BLaER1 treated with 17β-estradiol and CSF1 and Interleukin-3, amounts not matched to agents 10 nM and 100 nM (cell line): ENCODE measurements at regions not wholly inside any gene's neighbourhood (a gene's known extent, or its start where the extent isn't known, plus 50 kb on each side); places are given as distances from the start of the nearest gene placed in this dataset.

Source experiments
- H3K27ac ChIP-seq, 11 experiments: shearing (Covaris generic); formaldehyde crosslinking; 2 replicates each; pipeline ENCODE4 v1.8.1; 2022
- H3K27me3 ChIP-seq, 11 experiments: shearing (Covaris generic); formaldehyde crosslinking; 2 replicates each; pipeline ENCODE4 v1.8.1; 2022
- H3K36me3 ChIP-seq, 11 experiments: shearing (Covaris generic); formaldehyde crosslinking; 2 replicates each; pipeline ENCODE4 v1.8.1; 2022
- H3K4me1 ChIP-seq, 10 experiments: shearing (Covaris generic); formaldehyde crosslinking; 2 replicates each; pipeline ENCODE4 v1.8.1; 2022
- H3K4me2 ChIP-seq, 11 experiments: shearing (Covaris generic); formaldehyde crosslinking; 2 replicates each; pipeline ENCODE4 v1.8.1; 2022
- H3K4me3 ChIP-seq, 10 experiments: shearing (Covaris generic); formaldehyde crosslinking; 2 replicates each; pipeline ENCODE4 v1.8.1; 2022
- H3K9ac ChIP-seq, 11 experiments: shearing (Covaris generic); formaldehyde crosslinking; 2 replicates each; pipeline ENCODE4 v1.8.1; 2022
- H3K9me3 ChIP-seq, 11 experiments: shearing (Covaris generic); formaldehyde crosslinking; replicated peaks in 1 of 11; 2 replicates each; pipeline ENCODE4 v1.8.1; 2022
- H4K20me1 ChIP-seq, 11 experiments: shearing (Covaris generic); formaldehyde crosslinking; 2 replicates each; pipeline ENCODE4 v1.8.1; 2022
- Cebpa-rat ChIP-seq, 11 experiments: shearing (Covaris generic); IDR thresholded peaks; 2 replicates each; pipeline ENCODE4 v1.8.1; 2022

DNA sequence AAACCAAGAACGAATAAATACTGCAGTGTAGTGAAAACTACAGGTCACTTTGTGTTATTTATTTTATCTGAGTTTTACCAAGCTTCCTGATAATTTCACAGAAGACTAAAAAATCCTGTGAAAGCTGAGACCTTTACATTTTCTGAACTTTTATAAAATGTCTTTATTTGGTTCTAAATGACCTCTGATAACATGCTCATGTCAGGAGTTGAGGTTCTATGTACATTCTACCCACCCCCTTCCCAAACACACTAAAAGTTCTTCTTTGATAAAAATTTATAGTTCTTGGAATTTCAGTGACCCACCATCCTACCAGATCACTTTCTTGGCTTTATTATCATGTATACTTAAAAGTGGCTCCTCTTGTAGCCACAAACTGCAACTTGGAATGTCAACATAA lies 463.1 kb downstream of the PIK3C3 start:
- Histone ChIP-seq H3K4me1 (no peaks in the 10 kb centered on the region), H3K9me3 (no peaks in the 10 kb centered on the region; a peak in 1 of 22 replicates), H3K27me3 (no peaks in the 10 kb centered on the region), H3K9ac (no peak overlapping the region), H3K4me2 (no peak overlapping the region), H3K36me3 (no peaks in the 10 kb centered on the region), H3K4me3 (no peak overlapping the region), H3K27ac (no peak overlapping the region), H4K20me1 (no peaks in the 10 kb centered on the region)
- no peak for TF ChIP-seq Cebpa-rat (IDR thresholded peaks at IDR 0.05)

DNA sequence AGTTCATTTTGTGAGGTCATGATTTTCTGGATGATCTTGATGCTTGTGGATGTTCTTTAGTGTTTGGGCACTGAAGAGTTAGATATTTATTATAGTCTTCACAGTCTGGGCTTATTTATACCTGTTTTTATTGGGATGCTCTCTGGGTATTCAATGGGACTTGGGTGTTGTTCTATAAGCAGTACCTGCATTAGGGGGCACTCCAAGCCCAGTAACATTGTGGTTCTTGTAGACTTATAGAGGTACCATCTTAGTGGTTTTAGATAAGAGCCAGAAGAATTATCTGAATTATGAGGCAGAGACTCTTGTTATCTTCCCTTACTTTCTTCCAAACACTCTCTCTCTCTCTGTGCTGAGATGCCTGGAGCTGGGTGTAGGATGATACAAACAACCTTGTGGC lies 470.0 kb downstream of the PIK3C3 start:
- Histone ChIP-seq H3K4me2 (no peak overlapping the region), H4K20me1 (no peaks in the 10 kb centered on the region), H3K27ac (no peak overlapping the region), H3K4me3 (no peak overlapping the region), H3K9ac (no peak overlapping the region), H3K27me3 (no peaks in the 10 kb centered on the region), H3K9me3 (no peaks in the 10 kb centered on the region), H3K4me1 (no peaks in the 10 kb centered on the region), H3K36me3 (no peaks in the 10 kb centered on the region)
- TF ChIP-seq Cebpa-rat (IDR thresholded peaks at IDR 0.05) = no peak

DNA sequence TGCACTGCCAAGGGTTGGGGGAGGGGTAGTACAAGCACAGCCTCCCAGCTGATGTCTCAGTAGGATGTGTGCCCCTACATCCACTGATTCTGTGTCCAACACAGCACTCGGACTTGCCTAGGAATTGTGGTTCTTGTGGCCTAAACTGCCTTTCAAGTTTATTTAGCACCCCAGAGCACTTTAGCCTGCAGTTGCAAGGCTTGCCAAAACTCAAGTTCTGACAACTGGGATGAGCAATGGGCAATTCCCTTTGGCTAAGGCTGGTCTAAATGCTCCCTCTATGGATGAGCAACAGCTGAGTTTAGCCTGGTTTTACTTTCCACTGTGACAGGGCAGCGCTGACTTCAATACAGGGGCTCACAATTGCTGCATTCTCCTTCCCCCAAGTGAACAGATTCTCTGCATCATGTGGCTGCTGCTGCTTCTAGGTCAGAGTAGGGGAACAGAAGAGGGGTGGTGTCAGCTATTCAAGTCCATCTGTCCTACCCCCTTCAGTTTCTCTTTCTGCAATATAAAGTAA lies 471.5 kb downstream of the PIK3C3 start:
- H3K9ac ChIP-seq = no peak overlapping the region
- H3K9me3 ChIP-seq = no peaks in the 10 kb centered on the region
- H3K27ac ChIP-seq = no peak overlapping the region
- H3K27me3 ChIP-seq = no peaks in the 10 kb centered on the region
- H3K4me3 ChIP-seq = no peak overlapping the region
- no peaks in the 10 kb centered on the region for H3K36me3 ChIP-seq
- no peaks in the 10 kb centered on the region for H4K20me1 ChIP-seq
- H3K4me1 ChIP-seq = no peaks in the 10 kb centered on the region
- H3K4me2 ChIP-seq = no peak overlapping the region
- TF ChIP-seq Cebpa-rat (IDR thresholded peaks at IDR 0.05) = no peak

DNA sequence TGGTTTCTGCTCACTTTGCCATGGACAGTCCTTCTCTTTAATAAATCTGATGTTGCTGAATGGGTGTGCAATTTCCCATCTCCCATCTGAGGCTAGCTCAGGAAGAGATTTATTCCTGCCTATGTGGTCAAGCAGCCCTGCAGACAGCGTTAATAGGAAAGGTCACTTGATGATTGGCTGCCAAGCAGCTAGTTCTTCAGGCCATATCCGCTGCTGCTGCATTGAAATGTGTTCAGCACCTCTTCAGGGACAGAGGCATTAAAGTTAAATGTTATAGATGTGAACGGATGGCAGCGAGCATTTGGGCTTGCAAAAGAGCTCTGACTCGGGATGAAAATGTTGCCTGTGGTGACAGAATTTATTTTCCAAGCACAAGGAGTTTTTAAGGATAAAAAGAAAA lies 474.2 kb downstream of the PIK3C3 start:
- Histone ChIP-seq H3K4me2 (no peak overlapping the region), H3K27me3 (no peaks in the 10 kb centered on the region), H4K20me1 (no peaks in the 10 kb centered on the region), H3K4me3 (no peak overlapping the region), H3K9ac (no peak overlapping the region), H3K9me3 (no peaks in the 10 kb centered on the region), H3K27ac (no peak overlapping the region), H3K36me3 (no peaks in the 10 kb centered on the region), H3K4me1 (no peaks in the 10 kb centered on the region)
- TF ChIP-seq Cebpa-rat (IDR thresholded peaks at IDR 0.05) = no peak

DNA sequence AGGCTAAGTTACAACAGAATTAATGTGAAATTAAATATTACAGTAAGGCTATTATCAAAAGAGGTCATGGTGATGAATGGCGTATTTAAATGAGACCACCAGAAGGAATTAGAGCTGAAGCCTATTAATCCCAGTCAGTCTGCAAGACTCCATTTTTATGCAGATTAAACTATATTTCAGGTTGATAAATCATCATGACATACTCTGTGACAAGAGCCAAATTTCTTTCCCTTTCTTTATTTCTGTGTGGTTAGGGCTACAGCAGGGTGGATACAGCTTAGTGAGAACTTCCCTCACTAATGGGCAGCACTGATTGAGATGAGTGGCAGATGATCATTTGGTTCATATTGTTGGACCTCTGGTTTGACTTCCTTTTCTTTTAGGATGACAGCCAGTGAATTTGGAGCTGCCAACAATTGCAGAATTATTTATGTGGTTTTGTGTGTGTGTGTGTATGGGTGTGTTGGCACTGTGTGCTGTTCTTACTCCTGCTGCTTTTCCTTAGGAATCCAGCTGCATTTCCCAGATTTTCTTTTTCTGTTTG lies 481.3 kb downstream of the PIK3C3 start:
- Histone ChIP-seq H3K4me2 (no peak overlapping the region), H3K27ac (no peak overlapping the region), H3K27me3 (no peaks in the 10 kb centered on the region), H3K4me1 (no peaks in the 10 kb centered on the region), H3K36me3 (no peaks in the 10 kb centered on the region), H3K9ac (no peak overlapping the region), H3K4me3 (no peak overlapping the region), H4K20me1 (no peaks in the 10 kb centered on the region), H3K9me3 (no peaks in the 10 kb centered on the region)
- no peak for TF ChIP-seq Cebpa-rat (IDR thresholded peaks at IDR 0.05)

DNA sequence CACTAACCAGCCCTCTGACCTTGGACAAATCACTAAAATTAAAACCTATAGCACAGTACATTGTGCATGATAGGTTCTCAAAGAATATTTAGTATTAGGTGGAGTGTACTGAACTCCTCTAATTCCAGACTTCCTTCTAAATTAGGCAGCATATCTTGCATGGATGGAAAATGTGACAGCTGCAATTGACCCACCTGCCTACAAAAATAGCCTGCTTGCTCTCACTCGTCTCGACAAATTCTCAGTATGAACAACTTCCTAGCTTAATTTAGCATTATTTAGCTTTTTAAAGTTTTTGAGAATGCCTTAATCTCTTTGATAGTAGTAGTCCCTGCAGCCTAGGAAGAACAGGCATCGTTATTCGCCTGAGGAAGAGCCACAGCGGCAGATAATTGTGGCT lies 482.0 kb downstream of the PIK3C3 start:
- H3K4me1 ChIP-seq = no peaks in the 10 kb centered on the region
- H3K9ac ChIP-seq = no peak overlapping the region
- H3K27me3 ChIP-seq = no peaks in the 10 kb centered on the region
- H3K4me3 ChIP-seq = no peak overlapping the region
- no peak overlapping the region for H3K27ac ChIP-seq
- H3K36me3 ChIP-seq = no peaks in the 10 kb centered on the region
- H3K4me2 ChIP-seq = no peak overlapping the region
- no peak for TF ChIP-seq Cebpa-rat (IDR thresholded peaks at IDR 0.05)
- no peaks in the 10 kb centered on the region for H3K9me3 ChIP-seq
- H4K20me1 ChIP-seq = no peaks in the 10 kb centered on the region

DNA sequence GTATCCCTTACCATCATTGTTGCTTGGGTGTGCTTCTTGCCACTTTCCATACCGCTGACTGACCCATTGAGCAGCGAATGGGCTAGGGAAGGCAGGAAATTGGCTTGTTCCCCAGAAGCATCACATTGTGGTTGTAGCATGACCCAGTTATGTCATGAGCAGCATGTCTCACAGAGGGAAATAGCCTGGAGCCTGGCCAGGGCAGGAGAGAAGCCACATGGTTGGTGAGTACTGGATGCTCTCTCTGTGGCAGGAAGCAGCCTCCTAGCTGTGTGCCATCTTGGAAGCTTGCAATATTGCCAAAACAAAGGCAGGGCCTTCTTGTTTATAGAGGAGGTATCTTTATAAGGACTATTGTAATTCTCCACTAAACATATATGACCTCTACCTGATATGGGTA lies 482.6 kb downstream of the PIK3C3 start:
- TF ChIP-seq Cebpa-rat (IDR thresholded peaks at IDR 0.05) = no peak

DNA sequence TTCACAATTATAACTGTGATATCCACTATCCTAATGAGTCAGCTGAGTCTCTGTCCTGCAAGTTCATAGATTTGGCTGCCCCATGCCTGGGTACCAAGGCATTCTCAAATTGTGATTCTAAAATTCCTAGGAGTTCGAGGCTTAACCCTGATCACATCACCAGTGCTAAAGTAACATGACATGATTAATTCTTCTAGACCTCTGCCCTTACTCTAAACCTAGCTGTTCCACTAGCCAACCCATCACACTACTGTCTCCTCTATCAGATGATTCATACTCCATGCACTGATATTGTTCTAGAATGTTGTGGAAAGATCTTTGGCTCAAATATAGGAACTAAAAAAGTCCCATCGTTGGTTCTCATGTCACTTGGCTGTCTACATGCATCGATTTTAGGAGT lies 487.6 kb downstream of the PIK3C3 start:
- H4K20me1 ChIP-seq = no peaks in the 10 kb centered on the region
- H3K27me3 ChIP-seq = no peaks in the 10 kb centered on the region
- no peak overlapping the region for H3K4me3 ChIP-seq
- no peaks in the 10 kb centered on the region for H3K36me3 ChIP-seq
- H3K27ac ChIP-seq = no peak overlapping the region
- peaks cover 14 to 18% (median 16%) of the 10 kb centered on the region in 11 experiments for H3K9me3 ChIP-seq
- no peaks in the 10 kb centered on the region for H3K4me1 ChIP-seq
- no peak overlapping the region for H3K9ac ChIP-seq
- TF ChIP-seq Cebpa-rat (IDR thresholded peaks at IDR 0.05) = no peak
- H3K4me2 ChIP-seq = no peak overlapping the region

More for the DNA sequence above, 482.6 kb downstream of the PIK3C3 start:
- Histone ChIP-seq H3K4me2 (no peak overlapping the region), H3K4me3 (no peak overlapping the region), H4K20me1 (no peaks in the 10 kb centered on the region), H3K27me3 (no peaks in the 10 kb centered on the region), H3K9me3 (no peaks in the 10 kb centered on the region), H3K36me3 (no peaks in the 10 kb centered on the region), H3K4me1 (no peaks in the 10 kb centered on the region), H3K9ac (no peak overlapping the region), H3K27ac (no peak overlapping the region)

DNA sequence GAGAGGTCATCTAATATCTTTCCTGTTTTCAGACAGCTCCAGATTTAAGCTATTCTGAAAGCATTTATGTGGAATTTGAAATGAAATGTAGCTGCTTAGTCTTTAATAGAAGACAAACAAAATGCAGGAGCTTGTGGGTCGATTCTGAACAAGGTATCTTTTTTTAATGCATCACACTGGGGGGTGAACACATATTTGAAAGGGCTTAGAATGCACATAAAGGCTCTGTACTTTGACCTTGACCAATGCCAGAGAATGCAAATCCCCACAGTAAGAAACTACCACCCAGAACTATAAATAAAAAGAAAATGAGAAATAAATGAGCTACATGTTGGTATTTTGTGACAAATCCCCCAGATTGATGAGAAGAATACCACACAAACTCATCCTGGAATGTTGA lies 489.3 kb downstream of the PIK3C3 start:
- TF ChIP-seq Cebpa-rat (IDR thresholded peaks at IDR 0.05) = no peak
- no peak overlapping the region for H3K27ac ChIP-seq
- no peak overlapping the region for H3K9ac ChIP-seq

DNA sequence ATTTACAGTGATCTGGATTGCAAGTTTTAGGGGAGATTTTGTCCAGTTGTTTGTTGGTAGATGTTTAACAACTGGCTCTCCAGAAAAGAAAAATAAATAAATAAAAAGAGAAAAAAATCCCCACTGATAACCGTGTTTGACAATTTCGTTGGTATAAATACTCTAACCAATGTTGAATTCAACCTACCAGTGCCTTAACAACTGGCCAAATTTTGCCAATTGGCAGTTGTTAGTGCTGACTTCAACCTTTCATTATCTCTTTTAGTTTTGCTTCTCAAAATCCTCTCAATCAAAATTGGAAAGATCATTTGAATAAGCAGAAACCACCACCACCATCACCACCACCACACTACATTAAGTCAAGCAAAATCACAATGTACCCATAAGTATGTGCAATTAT lies 490.3 kb downstream of the PIK3C3 start:
- H3K9me3 ChIP-seq = peaks cover 29 to 34% (median 32%) of the 10 kb centered on the region in 11 experiments
- no peaks in the 10 kb centered on the region; a peak in 1 of 22 replicates for H3K36me3 ChIP-seq
- no peak overlapping the region for H3K9ac ChIP-seq
- TF ChIP-seq Cebpa-rat (IDR thresholded peaks at IDR 0.05) = no peak
- no peaks in the 10 kb centered on the region for H4K20me1 ChIP-seq
- H3K27ac ChIP-seq = no peak overlapping the region
- no peak overlapping the region for H3K4me2 ChIP-seq
- H3K4me1 ChIP-seq = no peaks in the 10 kb centered on the region
- no peak overlapping the region for H3K4me3 ChIP-seq
- H3K27me3 ChIP-seq = no peaks in the 10 kb centered on the region

More for the DNA sequence above, 489.3 kb downstream of the PIK3C3 start:
- H3K36me3 ChIP-seq = no peaks in the 10 kb centered on the region; a peak in 1 of 22 replicates
- no peaks in the 10 kb centered on the region for H3K4me1 ChIP-seq
- H3K4me3 ChIP-seq = no peak overlapping the region
- H3K27me3 ChIP-seq = no peaks in the 10 kb centered on the region
- H3K9me3 ChIP-seq = peaks cover 29 to 34% (median 32%) of the 10 kb centered on the region in 11 experiments
- no peaks in the 10 kb centered on the region for H4K20me1 ChIP-seq
- H3K4me2 ChIP-seq = no peak overlapping the region
